GM19328 (cell line): ENCODE measurements at regions not wholly inside any gene's neighbourhood (a gene's known extent, or its start where the extent isn't known, plus 50 kb on each side); places are given as distances from the start of the nearest gene placed in this dataset.

Source experiments
- ATAC-seq: cut with Tn5 transposase; IDR thresholded peaks from one replicate; pipeline ENCODE4 v1.9.1; 2021; ENCODE audit warnings: mild to moderate bottlenecking, moderate library complexity; ENCODE audit not compliant: unreplicated experiment

DNA sequence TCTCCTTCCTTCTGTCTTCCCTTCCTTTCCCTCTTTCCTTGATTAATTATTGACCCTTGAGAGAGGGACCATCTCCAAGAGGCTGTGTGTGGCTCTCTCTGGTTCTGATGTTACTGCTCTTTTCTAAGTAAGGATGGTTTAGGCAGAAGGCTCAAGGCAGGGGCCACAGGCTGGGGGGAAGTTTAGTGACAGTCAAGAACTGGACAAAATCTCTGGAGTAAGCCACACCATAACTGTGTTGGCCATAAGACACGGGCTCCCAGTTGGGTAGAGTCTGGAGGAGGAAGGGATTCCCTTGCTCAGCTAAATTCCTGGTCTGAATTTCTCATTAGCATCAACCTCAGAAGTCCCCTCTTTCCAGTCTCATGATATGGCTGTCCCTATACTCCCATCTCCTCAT lies 74.7 kb downstream of the BUD13 start:
- ATAC-seq: no peak

DNA sequence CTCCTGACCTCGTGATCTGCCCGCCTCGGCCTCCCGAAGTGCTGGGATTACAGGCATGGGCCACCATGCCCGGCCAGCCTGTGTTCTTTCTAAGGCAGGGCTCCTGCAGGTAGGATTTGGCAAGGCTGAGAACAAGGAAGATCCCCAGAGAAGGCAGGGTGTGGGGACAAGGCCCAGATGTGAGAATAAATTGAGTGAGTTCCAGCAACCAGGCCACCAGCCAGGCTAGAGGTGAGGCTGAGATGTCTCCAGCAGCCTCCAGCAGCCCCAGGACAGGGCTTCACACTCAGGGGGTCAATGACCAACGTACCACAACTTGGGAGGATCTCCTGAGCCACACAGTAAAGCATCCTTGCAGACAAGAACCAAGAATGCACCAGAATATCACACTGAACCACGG lies 75.1 kb downstream of the BUD13 start:
- ATAC-seq: no peak

DNA sequence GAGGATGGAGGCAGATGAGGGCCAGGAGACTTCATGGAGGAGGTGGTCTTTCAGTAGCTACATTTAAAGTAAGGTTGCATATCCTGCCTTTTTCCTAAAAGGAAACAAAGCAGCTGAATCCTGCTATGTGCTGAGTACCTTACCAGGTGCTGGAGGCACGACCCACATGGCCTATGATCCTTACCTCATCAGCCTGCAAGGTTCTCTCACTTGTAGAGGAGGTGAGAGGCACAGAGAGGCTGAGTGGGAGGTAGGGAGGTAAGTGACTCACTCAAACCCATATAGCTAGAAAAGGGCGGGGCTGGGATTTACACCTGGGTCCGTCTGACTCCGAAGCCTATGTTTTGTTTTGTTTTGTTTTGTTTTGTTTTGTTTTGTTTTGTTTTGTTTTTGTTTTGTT lies 75.8 kb downstream of the BUD13 start:
- ATAC-seq: no peak

GRCh38 chr11:116696381-116696941 lies 76.3 kb downstream of the BUD13 start:
- ATAC-seq: no peak

DNA sequence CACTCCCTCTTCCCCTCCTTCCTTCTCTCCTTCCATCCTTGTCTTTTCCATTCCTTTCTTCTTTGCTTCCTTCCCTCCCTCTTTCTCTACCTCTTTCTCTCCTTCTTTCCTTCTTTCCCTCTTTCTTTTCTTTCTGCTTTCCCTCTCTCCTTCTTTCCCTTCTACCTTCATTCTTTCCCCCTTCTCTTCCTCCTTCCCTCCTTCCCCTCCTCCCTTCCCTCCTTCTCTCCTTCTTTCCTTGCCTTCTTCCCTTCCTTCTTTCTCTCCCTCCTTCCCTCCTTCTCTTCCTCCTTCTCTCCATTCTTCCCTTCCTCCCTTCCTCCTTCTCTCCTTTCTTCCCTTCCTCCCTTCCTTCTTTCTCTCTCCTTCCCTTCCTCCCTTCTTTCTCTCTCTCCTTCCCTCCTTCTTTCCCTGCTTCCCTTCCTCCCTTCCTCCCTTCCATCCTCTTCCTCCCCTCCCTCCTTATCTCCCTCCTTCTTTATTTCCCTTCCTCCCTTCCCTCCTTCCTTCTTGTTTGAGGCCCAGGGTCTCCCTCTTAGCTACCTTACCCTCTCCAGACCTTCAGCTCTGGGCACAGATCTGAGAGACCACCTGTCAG lies 77.0 kb downstream of the BUD13 start:
- no peak for ATAC-seq

DNA sequence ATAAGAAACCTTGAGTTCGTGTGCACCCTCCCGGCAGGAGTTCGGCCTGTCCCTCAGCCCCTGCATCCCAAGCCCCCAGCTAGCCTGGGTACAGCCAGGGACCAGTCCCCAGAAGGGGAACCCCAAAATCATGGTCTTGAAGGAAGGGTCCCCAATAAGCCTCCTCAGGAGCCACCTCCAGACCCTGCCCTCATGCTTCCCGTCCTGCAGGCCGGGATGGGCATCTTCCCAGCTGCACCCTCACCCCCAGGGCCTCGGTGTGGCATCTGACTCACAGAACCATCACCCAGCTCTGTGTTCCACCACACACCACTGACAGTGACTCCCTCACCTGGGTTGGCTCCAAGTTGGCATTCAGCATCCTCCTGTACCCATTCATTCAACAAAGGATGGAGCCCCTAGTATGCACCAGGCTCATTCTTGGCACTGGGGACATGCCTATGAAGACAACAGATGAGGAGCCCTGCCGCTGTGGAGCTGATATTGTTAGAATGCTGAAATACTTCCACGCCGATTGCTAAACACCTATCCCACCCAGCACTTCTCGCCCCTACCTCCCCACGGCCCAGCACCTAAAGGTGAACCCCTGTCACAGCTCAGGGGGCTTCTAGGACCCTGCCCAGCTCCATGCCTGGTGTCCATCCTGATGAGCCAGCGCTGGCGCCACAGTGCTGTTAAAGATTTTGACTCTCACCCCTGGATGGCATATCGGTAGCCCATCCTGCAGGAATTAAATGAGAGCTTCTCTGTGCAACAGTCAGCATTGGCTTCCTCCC lies 77.8 kb downstream of the BUD13 start:
- ATAC-seq: no peak

GRCh38 chr11:116694349-116694725 lies 78.5 kb downstream of the BUD13 start:
- ATAC-seq: no peak

- ATAC-seq: no peak
Measured at GRCh38 chr11:116693593-116694348, 79.0 kb downstream of the BUD13 start.

DNA sequence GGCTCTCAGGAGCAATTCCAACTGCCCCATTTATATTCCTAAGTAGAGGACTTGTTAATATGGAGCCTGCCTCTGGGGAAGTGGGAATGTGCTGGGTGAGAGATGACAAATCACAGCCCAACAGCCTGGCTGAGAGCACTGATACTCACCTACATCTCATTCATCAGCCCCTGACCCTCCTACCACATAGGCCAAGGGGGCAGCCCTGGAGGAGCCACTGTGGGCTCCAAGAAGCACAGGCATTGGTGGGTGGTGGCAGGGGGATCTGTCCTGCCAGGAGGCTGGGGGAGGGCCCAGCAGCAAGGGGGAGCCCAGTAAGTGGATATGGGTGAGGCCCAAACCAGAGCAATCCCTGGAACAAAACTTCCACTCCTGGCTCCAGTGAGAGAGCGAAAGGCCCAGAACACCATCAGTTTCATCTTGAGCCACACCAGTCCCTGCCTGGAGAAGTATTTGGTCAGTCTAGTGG lies 79.7 kb downstream of the BUD13 start:
- ATAC-seq: no peak

DNA sequence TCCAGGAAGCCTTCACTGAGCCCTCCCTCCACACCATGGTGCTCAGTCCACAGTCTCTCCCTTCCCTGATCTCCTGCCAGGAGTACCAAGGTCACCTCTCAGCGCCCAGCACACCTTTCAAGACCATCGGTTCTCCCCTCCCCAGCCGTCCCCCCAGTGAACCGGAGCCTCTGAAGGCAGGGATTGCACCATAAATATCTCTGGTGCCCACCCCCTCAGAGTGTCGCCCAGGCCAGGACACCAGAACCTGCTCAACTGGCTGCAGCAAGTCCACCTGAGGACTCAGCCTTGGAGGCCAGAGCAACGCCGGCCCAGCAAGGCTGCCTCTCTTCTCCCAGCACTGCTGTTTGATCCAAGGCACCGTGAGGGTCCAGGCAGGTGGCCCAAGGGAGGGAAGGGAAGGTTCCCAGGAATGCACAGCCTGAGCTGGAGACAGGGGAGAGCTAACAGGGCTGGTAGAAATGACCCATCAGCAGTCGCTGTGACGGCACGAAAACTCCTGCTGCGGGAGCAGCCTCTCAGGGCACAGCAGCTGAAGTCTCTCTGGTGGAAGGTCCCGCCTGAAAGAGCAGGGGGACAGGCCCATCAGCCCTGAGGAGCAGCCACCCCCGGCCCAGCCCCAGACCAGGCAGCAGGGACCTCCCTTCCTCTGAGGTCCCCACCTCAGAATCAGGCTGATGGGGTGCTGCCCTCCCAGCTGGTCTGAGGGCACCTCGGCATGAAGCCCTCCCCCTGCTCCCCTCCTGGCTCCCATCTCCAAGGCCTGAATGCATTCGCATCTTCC lies 80.3 kb downstream of the BUD13 start:
- ATAC-seq: no peak

GRCh38 chr11:116691771-116692177 lies 81.0 kb downstream of the BUD13 start:
- ATAC-seq: peak; percentile 70

- ATAC-seq: no peak
Measured at GRCh38 chr11:116690611-116691010, 82.2 kb downstream of the BUD13 start.

GRCh38 chr11:116689413-116690127 lies 83.2 kb downstream of the BUD13 start:
- no peak for ATAC-seq

- no peak for ATAC-seq
Measured at GRCh38 chr11:116688202-116688540, 84.6 kb downstream of the BUD13 start.

DNA sequence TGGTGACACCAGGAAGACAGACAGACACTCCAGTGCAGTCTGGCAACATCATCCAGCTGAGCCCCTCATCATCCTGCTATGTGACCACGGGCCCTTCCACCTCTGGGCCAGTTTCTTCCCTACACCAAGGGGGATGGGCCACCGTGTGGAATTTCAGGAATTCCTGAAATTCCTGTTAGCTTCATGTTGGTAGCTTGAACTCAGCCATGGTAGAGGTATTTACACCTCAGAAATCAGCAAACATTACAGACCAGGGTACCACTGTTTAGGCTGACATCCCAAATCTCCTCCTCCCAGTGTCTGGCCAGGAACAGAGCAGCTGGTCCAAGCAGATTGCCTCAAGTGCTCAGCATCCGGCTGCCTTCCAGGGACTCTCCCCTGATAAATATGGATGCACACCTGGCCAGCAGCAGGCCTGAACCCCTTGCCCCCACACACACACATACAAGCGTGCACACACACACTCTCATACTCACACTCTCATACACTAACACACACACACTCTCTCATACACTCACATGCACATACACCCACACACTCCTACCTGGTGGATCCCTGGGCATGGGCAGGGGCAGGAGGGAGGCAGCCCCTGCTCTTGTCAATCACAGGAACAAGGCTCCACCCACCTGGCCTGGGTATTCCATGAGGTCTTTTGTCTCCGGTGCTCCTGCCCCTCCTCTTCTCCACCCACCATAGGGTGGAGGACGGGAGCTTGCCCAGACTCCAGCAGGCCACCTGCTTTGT lies 85.2 kb downstream of the BUD13 start:
- ATAC-seq: no peak

GRCh38 chr11:116686866-116687265 lies 85.9 kb downstream of the BUD13 start:
- ATAC-seq: no peak

GRCh38 chr11:116683982-116684381 lies 88.8 kb downstream of the BUD13 start:
- no peak for ATAC-seq

- ATAC-seq: no peak
Measured at GRCh38 chr11:116680349-116681125, 92.2 kb downstream of the BUD13 start.

- ATAC-seq: no peak
Measured at GRCh38 chr11:116678887-116679286, 93.9 kb downstream of the BUD13 start.
